Peyer's patch (tissue), 4 donors: ENCODE measurements at regions not wholly inside any gene's neighbourhood (a gene's known extent, or its start where the extent isn't known, plus 50 kb on each side); places are given as distances from the start of the nearest gene placed in this dataset.

Source experiments
- DNase-seq, 3 donors: peaks; one replicate each; pipeline ENCODE4 v3.0.0-alpha.2; 2017 to 2019
- H3K27ac ChIP-seq, 4 donors: fragments of 200-600 bp; sonication (generic); one replicate each; pipeline ENCODE4 v1.5.1; 2016 to 2019
- H3K27me3 ChIP-seq, 2 donors: fragments of 200-600 bp; sonication (generic); one replicate each; pipeline ENCODE4 v1.5.1; 2019
- H3K36me3 ChIP-seq, 3 donors: fragments of 200-600 bp; sonication (generic); one replicate each; pipeline ENCODE4 v1.5.1; 2016 to 2019
- H3K4me1 ChIP-seq, 4 donors: fragments of 200-600 bp; sonication (generic); one replicate each; pipeline ENCODE4 v1.5.1; 2016 to 2019
- H3K4me3 ChIP-seq, 4 donors: fragments of 200-600 bp; sonication (generic); 1 replicate in 3 of 4; 2 replicates in 1 of 4; pipeline ENCODE4 v1.5.1; 2016 to 2019; ENCODE audit warnings: mild to moderate bottlenecking in 1 of 4
- H3K9me3 ChIP-seq, 4 donors: fragments of 200-600 bp; sonication (generic); one replicate each; pipeline ENCODE4 v1.5.1; 2016 to 2019; ENCODE audit warnings: mild to moderate bottlenecking in 1 of 4
- POLR2A ChIP-seq, 2 donors: fragments of 450-650 bp; IDR thresholded peaks; one replicate each; pipeline ENCODE4 v1.5.1; 2017; ENCODE audit warnings: antibody characterized with exemption in 2 of 2, mild to moderate bottlenecking in 2 of 2, moderate library complexity in 2 of 2
- TF ChIP-seq, protein P1 (sequence below), 6 experiments: fragments of 450-650 bp in 4 of 6; fragments of 200-600 bp in 2 of 6; sonication (generic) in 1 of 6; IDR thresholded peaks; one replicate each; pipeline ENCODE4 v1.5.1; 2017 to 2019; ENCODE audit warnings: antibody characterized with exemption in 6 of 6, mild to moderate bottlenecking in 3 of 6, moderate library complexity in 1 of 6

DNA sequence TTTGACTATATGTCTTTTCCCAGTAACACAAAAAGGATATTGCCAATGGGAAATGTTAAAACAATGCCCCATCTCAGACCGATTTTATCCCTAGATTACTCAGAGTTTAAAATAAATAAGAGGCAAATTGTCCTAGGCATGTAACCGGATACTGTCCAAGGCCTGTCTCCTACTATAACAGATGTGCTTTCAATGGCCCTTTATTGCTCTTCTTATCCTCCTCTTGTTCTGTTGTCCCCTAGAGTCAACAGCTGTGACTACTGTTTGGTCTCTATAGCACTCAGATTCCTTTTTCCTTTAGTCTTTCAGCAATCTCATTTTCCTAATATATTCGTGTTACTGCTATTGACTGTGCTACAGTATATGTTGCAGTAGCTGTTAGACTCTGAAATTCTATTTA lies 66.8 kb upstream of the PLS3 start:
- Histone ChIP-seq H3K27me3 (no peaks in the 10 kb centered on the region), H3K4me3 (no peak overlapping the region), H3K27ac (no peak overlapping the region), H3K36me3 (no peaks in the 10 kb centered on the region), H3K9me3 (no peaks in the 10 kb centered on the region), H3K4me1 (no peaks in the 10 kb centered on the region)
- no peak for DNase-seq
- no peak for TF ChIP-seq POLR2A (IDR thresholded peaks at IDR 0.05)
- TF ChIP-seq, protein P1, sequence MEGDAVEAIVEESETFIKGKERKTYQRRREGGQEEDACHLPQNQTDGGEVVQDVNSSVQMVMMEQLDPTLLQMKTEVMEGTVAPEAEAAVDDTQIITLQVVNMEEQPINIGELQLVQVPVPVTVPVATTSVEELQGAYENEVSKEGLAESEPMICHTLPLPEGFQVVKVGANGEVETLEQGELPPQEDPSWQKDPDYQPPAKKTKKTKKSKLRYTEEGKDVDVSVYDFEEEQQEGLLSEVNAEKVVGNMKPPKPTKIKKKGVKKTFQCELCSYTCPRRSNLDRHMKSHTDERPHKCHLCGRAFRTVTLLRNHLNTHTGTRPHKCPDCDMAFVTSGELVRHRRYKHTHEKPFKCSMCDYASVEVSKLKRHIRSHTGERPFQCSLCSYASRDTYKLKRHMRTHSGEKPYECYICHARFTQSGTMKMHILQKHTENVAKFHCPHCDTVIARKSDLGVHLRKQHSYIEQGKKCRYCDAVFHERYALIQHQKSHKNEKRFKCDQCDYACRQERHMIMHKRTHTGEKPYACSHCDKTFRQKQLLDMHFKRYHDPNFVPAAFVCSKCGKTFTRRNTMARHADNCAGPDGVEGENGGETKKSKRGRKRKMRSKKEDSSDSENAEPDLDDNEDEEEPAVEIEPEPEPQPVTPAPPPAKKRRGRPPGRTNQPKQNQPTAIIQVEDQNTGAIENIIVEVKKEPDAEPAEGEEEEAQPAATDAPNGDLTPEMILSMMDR (IDR thresholded peaks at IDR 0.05), result no peak

DNA sequence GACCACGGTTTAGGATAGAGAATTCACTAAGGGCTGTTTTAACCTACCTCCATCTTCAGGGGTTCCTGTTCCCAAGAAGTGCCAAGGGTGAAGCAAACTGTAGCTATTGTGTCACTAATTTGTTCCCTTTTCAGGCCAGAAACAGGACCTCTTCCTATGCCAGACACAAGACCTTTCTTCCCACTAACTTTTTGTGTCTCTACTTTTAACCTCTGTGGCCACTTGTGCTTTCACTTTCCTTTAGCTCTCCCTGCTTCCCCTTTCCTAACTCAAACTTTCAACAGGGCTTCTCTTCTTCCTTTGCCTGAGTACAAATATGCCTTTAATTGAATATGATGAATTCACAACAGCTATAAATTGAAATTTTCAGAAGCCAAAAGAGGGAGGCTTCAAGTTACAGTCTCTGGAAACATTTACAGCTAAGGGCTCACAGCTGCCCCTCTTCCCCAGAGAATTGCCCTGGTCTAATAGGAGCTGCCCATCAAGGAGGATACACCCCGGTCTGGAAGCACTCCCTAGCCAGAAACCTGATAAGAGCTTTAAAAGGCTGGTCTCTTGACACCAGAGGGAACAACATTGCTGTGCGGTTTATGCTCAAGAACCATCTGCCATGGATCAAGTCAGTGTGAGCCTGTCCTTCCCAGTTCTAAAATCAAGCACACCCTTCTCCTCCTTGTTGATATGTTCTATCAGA lies 61.7 kb upstream of the PLS3 start:
- no peaks in the 10 kb centered on the region for H3K9me3 ChIP-seq
- TF ChIP-seq, protein P1 (IDR thresholded peaks at IDR 0.05), result no peak
- TF ChIP-seq POLR2A (IDR thresholded peaks at IDR 0.05), result no peak
- DNase-seq, result no peak
- no peak overlapping the region for H3K4me3 ChIP-seq
- H3K36me3 ChIP-seq, result no peaks in the 10 kb centered on the region
- no peaks in the 10 kb centered on the region for H3K27me3 ChIP-seq
- H3K27ac ChIP-seq, result no peak overlapping the region
- H3K4me1 ChIP-seq, result no peaks in the 10 kb centered on the region

DNA sequence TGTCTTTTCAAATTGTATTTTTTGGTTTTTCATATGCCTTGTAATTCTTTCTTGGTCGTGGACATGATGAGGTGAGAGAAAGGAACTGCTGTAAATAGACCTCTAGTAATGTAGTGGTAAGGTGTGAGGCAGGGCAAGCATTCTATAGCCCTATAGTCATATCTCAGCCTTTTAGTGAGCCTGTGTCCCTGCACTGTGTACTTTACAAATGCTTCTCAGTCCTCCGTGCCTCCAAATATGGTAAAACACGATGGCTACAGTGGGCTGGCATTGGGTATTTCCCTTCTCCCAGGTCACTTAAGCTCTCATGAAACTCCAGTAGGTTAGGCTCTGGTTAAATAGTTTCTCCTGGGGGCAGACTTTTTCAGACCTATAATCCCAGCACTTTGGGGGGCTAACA lies 57.9 kb upstream of the PLS3 start:
- Histone ChIP-seq H3K9me3 (no peaks in the 10 kb centered on the region), H3K4me1 (no peaks in the 10 kb centered on the region), H3K27me3 (no peaks in the 10 kb centered on the region), H3K4me3 (no peak overlapping the region), H3K36me3 (no peaks in the 10 kb centered on the region), H3K27ac (no peak overlapping the region)
- TF ChIP-seq, protein P1 (IDR thresholded peaks at IDR 0.05), result no peak
- TF ChIP-seq POLR2A (IDR thresholded peaks at IDR 0.05), result no peak
- no peak for DNase-seq

DNA sequence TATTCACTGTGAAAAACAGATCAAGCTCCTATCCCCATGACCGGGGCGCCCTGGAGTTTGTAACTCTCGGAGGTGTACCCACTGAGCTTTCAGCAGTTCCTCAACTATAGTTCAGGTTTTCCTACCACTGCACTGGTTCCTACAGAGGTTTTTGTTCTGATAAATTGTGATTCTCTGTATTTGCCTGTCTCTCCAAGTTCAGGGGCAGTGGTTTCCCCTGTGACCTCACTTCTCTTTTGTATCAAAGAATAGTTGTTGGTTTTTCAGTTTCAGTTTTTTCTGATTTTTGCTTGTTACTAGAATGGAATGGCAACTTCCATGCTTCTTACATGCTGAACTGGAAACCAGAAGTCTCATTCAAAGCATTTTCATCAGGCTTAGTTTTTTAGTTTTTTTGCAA lies 56.8 kb upstream of the PLS3 start:
- no peak for DNase-seq
- H3K36me3 ChIP-seq, result no peaks in the 10 kb centered on the region
- H3K27ac ChIP-seq, result no peak overlapping the region
- H3K27me3 ChIP-seq, result no peaks in the 10 kb centered on the region
- no peaks in the 10 kb centered on the region for H3K4me1 ChIP-seq
- no peaks in the 10 kb centered on the region for H3K9me3 ChIP-seq
- H3K4me3 ChIP-seq, result no peak overlapping the region
- TF ChIP-seq, protein P1 (IDR thresholded peaks at IDR 0.05), result no peak
- no peak for TF ChIP-seq POLR2A (IDR thresholded peaks at IDR 0.05)
